MM.1S (cell line): ENCODE measurements at regions not wholly inside any gene's neighbourhood (a gene's known extent, or its start where the extent isn't known, plus 50 kb on each side); places are given as distances from the start of the nearest gene placed in this dataset.

Experiments used
- CTCF ChIP-seq: fragments of 300-600 bp; sonication (generic); IDR thresholded peaks from 2 replicates; pipeline ENCODE4 v1.5.1; 2016; ENCODE audit warnings: antibody characterized with exemption, low read length, mixed read lengths
- EZH2phosphoT487 ChIP-seq: fragments of 300-600 bp; sonication (generic); IDR thresholded peaks from 2 replicates; pipeline ENCODE4 v1.6.1; 2018; ENCODE audit warnings: antibody characterized with exemption, low read length

- TF ChIP-seq CTCF (no peak), EZH2phosphoT487 (no peak)
Measured at GRCh38 chr5:87551911-87552310, 139.2 kb upstream of the CCNH start.
